Skeletal muscle satellite cell (primary cell): ENCODE measurements at regions not wholly inside any gene's neighbourhood (a gene's known extent, or its start where the extent isn't known, plus 50 kb on each side); places are given as distances from the start of the nearest gene placed in this dataset.
A peak's percentile ranks its signal among the peaks of the same experiment; 100 is the strongest.
"Not testable (repeated sequence)": the region's sequence is repeated elsewhere in the genome, so short reads cannot be mapped to it uniquely, and the experiment has no call there.

ENCODE experiments used
- H3K27me3 ChIP-seq: 2 replicates; pipeline ENCODE4 v1.7.0; 2013; ENCODE audit warnings: low read length; ENCODE audit not compliant: control insufficient read depth, insufficient read depth
- H3K36me3 ChIP-seq: 2 replicates; pipeline ENCODE4 v1.7.0; 2013; ENCODE audit warnings: mild to moderate bottlenecking, control low read depth, low read length; ENCODE audit not compliant: insufficient read depth
- H3K4me1 ChIP-seq: 2 replicates; pipeline ENCODE4 v1.7.0; 2013; ENCODE audit warnings: low read length; ENCODE audit not compliant: control insufficient read depth, insufficient read depth
- H3K4me2 ChIP-seq: 2 replicates; pipeline ENCODE4 v1.7.0; 2013; ENCODE audit warnings: mild to moderate bottlenecking, low read length
- H3K4me3 ChIP-seq: 2 replicates; pipeline ENCODE4 v1.7.0; 2013; ENCODE audit warnings: low read length
- H3K9ac ChIP-seq: 2 replicates; pipeline ENCODE4 v1.7.0; 2013; ENCODE audit warnings: mild to moderate bottlenecking, low read depth, low read length, moderate library complexity
- H3K9me3 ChIP-seq: replicated peaks from 2 replicates; pipeline ENCODE4 v1.7.0; 2013; ENCODE audit warnings: mild to moderate bottlenecking, control low read depth, low read length

DNA sequence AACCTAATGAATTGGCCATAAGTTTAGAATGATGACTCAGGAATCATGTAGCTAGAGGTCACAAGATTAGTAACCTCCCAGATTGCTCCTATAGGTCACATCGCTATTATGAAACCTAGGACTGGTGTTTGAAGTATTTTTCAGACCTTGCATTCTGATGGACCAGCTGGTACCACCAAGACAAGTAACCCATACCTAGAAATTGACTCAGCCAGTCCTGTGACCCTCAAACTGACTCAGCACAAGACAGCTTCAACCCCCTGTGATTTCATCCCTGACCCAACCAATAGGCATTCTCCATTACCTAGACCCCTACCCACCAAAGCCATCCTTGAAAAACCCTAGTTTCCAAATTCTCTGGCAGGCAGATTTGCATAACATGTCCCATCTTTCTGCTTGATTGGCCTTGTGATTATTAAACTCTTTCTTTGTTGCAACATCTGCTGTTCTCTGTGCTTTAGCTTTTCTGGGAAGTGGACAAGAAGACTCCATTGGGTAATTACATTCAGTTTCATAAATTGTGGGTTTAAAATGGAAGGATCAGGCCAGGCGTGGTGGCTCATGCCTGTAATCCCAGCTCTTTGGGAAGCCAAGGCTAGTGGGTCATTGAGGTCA is 254.9 kb downstream of the IRS1 start:
- H3K36me3 ChIP-seq: no peaks in the 10 kb centered on the region
- H3K4me3 ChIP-seq: no peak overlapping the region
- no peaks in the 10 kb centered on the region for H3K27me3 ChIP-seq
- H3K4me1 ChIP-seq: peaks cover 7% of the 10 kb centered on the region
- H3K9me3 ChIP-seq: no peaks in the 10 kb centered on the region
- no peak overlapping the region for H3K4me2 ChIP-seq
- H3K9ac ChIP-seq: no peak overlapping the region

DNA sequence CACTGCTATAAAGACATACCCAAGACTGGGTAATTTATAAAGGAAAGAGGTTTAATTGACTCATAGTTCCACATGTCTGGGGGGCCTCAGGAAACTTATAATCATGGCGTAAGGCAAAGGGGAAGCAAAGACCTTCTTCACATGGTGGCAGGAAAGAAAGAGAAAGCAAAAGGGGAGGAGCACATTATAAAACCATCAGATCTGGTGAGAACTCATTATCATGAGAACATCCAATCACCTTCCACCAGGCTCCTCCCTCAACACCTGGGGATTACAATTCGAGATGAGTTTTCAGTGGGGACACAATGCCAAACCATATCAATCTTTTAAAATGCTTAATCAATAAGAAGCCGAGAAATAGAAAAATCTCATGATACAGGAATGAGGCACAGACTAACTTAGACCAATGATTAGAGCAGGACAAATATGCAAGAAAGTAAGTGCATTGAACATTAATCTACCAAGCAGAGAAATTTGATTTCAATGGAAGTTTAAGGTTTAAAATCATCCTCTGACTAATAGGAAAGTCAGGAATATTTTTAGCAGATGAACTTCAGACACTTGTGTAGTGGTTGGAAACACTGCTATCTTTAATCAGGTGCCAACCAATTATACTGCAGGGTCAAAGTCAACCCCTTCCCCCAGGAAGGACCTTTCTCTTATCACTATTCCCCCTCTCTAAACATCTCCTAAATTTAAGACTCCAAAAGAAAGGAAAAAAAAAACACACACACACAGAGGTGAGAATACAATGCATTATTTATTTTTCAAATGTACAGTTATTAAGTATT is 259.2 kb downstream of the IRS1 start:
- Histone ChIP-seq H3K4me2 (no peak overlapping the region), H3K4me3 (no peak overlapping the region), H3K9me3 (no peaks in the 10 kb centered on the region), H3K36me3 (no peaks in the 10 kb centered on the region), H3K9ac (no peak overlapping the region), H3K4me1 (no peaks in the 10 kb centered on the region), H3K27me3 (no peaks in the 10 kb centered on the region)

DNA sequence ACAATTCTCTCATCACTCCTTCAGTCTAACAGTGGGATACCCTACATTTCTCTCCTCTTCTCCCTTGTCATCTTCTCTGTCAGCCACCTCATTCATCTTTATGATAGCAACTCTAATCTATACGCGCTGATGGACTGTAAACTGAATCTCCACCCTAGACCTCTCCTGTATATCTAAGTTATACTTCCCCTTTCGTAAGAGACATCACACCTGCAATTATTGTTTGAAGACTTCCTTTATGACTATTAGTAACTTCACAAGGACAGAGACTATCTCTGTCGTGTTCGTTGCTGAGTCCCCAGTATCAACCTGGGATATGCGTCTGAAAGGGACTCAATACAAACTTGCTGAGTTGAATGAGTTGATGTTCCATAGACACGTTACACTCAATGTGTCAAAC is 263.2 kb downstream of the IRS1 start:
- Histone ChIP-seq H3K9ac (no peak overlapping the region), H3K4me2 (no peak overlapping the region), H3K9me3 (no peaks in the 10 kb centered on the region), H3K27me3 (no peaks in the 10 kb centered on the region), H3K4me3 (no peak overlapping the region), H3K36me3 (no peaks in the 10 kb centered on the region), H3K4me1 (no peaks in the 10 kb centered on the region)

DNA sequence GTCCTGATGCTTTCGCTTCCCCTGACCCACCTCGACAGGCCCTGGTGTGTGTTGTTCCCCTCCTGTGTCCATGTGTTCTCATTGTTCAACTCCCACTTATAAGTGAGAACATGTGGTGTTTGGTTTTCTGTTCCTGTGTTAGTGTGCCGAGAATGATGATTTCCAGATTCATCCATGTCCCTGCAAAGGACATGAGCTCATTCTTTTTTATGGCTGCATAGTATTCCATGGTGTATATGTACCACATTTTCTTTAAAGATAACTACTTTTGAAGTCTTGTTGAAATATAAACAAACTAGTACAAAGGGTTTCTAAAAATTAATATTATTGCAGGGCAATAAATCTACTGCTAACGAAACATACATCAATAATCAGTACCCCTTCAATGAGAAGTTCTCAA is 266.6 kb downstream of the IRS1 start:
- not testable (repeated sequence) for H3K27me3 ChIP-seq, H3K4me1 ChIP-seq, H3K4me2 ChIP-seq, H3K4me3 ChIP-seq, H3K36me3 ChIP-seq, H3K9ac ChIP-seq, H3K9me3 ChIP-seq

DNA sequence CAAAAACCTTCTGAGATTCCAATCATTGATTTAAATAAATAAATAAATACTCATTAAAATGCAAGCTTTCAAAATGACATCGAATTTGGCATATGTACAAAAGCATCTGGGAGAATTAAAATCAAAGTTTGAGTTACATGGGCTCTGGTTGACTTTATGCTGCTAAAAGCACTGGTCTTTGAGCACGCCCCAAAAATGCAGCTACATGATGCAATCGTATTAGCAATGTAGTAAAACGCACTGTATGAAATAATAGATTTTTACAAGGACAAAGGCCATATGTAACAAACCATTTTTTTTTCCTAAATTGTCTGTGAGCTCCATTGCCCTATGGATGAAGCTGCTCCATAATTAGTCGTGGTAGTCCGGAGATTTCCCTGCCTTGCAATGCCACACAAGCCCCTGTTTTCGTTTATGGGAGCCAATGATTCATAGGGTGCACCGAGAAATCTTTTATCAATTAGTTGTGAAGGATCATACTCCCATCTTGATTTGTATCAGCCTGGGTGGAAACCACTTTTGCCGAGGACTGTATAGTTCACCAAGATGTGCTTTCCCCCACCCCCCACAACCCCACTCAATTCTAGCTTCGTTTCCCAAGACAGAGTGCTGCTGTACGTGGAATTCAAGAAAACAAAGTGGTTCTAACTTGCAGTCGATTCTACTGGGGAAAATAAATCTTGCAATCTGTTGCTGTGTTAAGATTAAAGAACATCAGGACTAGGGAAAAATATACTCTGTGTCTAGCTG is 268.4 kb downstream of the IRS1 start:
- Histone ChIP-seq H3K4me3 (no peak overlapping the region), H3K36me3 (no peaks in the 10 kb centered on the region), H3K4me1 (peaks cover 9% of the 10 kb centered on the region), H3K9ac (no peak overlapping the region), H3K27me3 (no peaks in the 10 kb centered on the region), H3K4me2 (no peak overlapping the region), H3K9me3 (no peaks in the 10 kb centered on the region)

DNA sequence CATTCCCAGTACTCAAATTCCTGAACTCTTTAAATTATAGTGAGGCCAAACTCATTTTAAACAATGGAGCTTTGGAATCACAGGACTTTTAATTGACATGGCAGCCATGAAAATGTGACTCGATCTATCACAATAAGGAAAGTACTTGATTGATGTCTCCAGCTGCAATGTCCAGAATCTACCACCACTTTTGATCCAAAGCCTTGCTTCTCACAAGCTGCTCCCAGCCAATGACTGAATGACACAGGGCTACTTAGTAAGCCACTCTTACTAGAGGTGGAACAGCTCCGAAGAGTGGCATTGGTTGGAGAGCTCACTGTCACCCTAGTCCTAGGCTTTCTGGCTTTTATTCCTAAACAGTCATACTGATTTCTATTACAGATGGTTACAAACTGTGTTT is 270.1 kb downstream of the IRS1 start:
- H3K9me3 ChIP-seq: no peaks in the 10 kb centered on the region
- H3K4me1 ChIP-seq: peaks cover 18% of the 10 kb centered on the region
- H3K36me3 ChIP-seq: no peaks in the 10 kb centered on the region
- no peak overlapping the region for H3K9ac ChIP-seq
- no peak overlapping the region for H3K4me3 ChIP-seq
- H3K4me2 ChIP-seq: no peak overlapping the region
- no peaks in the 10 kb centered on the region for H3K27me3 ChIP-seq

DNA sequence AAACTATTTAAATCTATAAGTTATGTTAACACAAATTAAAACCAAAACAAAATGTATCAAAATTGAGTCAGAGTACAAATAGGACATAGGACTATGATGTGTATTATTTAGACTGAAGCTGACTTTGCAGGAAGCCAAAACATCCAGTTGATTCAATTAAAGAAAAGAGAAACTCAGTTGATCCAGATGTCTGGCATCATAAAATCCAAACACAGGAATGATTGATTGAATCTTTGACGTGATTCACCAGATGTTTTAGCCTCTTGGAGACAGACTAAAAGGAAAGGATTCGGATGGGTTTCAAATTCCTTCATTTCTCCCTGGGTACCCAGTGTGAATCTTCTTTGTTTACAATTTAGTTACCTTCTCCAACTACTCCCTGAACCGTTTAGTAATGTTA is 272.9 kb downstream of the IRS1 start:
- H3K4me1 ChIP-seq: peaks cover 25% of the 10 kb centered on the region
- no peaks in the 10 kb centered on the region for H3K36me3 ChIP-seq
- H3K27me3 ChIP-seq: no peaks in the 10 kb centered on the region

DNA sequence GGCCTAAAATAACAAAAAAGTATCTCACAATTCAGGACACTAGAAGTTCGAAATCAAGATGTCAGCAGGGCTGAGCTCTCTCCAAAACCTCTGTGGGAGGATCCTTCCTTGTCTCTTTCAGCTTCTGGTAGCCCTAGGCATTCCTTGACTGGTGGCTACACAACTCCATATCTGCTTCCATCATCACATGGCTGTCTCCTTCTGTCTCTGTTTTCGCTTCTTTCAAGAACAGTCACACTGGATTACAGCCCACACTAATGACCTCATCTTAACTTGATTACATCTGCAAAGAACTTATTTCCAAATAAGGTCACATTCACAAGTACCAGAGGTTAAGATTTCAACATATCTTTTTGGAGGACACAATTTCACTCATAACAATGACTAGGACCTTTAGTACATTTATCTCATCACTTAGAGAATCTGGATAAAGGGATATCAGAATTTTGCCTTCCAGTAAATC is 275.2 kb downstream of the IRS1 start:
- Histone ChIP-seq H3K9ac (peak overlapping the region; percentile 55), H3K27me3 (no peaks in the 10 kb centered on the region), H3K36me3 (no peaks in the 10 kb centered on the region), H3K4me1 (peaks cover 25% of the 10 kb centered on the region), H3K4me2 (no peak overlapping the region), H3K4me3 (no peak overlapping the region), H3K9me3 (peaks cover 6% of the 10 kb centered on the region)

More for the DNA sequence above, 272.9 kb downstream of the IRS1 start:
- no peaks in the 10 kb centered on the region for H3K9me3 ChIP-seq
- no peak overlapping the region for H3K4me2 ChIP-seq
- H3K9ac ChIP-seq: peak overlapping the region; percentile 22
- H3K4me3 ChIP-seq: no peak overlapping the region

DNA sequence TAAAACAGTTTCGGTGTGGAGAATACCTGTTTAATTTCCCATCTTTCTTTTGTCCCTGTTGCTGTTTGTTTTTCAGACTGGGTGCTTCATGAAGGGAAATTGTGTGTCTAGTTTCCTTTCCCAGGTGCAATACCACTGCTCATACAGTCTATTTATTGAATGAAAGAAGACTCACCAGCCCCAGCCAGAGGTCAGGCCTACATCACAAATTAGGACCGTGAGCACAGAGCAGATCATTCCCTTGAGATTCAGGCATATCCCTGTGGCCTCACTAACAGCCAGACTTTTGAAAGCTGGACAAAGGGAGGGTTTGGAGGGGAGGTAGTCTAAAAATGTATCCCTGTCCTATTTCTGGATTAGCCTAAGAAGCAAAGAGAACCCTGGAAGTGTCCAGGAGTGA is 278.9 kb downstream of the IRS1 start:
- H3K4me1 ChIP-seq: peaks cover 19% of the 10 kb centered on the region
- H3K4me2 ChIP-seq: no peak overlapping the region
- H3K9ac ChIP-seq: no peak overlapping the region
- peaks cover 6% of the 10 kb centered on the region for H3K9me3 ChIP-seq
- H3K27me3 ChIP-seq: no peaks in the 10 kb centered on the region
- no peaks in the 10 kb centered on the region for H3K36me3 ChIP-seq
- H3K4me3 ChIP-seq: no peak overlapping the region

DNA sequence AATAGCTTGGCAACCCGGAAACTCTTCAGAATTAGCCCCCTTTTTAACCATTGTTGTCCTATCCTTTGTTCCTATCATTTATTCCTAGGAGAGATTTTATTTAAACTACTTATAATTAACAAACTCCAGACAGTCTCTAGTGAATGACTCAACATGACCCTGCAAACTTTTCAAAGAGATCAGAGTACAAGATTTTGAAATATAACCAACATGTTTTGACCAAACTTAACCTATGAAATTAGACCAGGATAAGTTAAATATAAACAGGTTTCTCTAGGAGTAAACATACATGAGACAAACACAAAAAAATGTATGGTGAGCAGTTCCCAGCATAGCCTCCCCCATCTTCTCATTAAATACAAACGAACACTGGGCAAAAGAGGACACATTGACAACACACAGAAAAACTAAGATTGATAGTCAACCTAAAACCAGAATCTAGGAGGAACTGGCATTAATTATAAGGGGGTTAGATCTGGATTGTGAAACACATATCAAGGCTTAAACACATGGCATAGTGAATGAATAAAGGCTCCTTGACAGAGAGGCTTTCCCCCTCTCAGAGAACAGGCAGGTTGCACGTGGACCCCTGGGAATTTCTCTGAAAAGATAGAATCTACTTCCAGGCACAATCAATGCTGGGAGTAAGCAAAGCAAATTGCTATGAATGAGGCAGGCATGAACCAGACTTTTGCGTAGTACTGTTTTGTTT is 284.1 kb downstream of the IRS1 start:
- Histone ChIP-seq H3K36me3 (no peaks in the 10 kb centered on the region), H3K4me2 (peak overlapping the region; percentile 17), H3K9ac (peak overlapping the region; percentile 12), H3K4me1 (peaks cover 20% of the 10 kb centered on the region), H3K9me3 (no peaks in the 10 kb centered on the region), H3K27me3 (no peaks in the 10 kb centered on the region), H3K4me3 (no peak overlapping the region)

DNA sequence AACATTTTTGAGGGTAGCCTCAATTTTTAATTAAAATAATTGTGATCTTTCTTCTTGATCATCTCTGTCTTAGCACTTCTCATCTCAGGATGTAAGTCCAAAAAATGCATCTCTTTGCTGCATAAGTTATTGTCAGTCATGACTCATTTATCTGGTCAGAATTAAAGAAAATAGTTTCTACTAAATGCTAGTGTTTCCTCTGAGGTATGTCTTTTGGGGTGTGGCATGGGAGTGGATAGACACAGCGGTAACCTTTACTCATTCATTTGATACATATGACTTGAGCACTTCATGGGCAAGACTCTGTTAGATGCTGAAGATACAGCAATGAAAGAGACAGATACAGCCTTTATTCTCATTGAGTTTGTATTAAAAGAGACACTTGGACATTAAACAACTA is 284.7 kb downstream of the IRS1 start:
- H3K4me1 ChIP-seq: peaks cover 20% of the 10 kb centered on the region
- peak overlapping the region; percentile 12 for H3K9ac ChIP-seq
- no peaks in the 10 kb centered on the region for H3K9me3 ChIP-seq
- H3K36me3 ChIP-seq: no peaks in the 10 kb centered on the region
- no peaks in the 10 kb centered on the region for H3K27me3 ChIP-seq
- H3K4me3 ChIP-seq: no peak overlapping the region
- H3K4me2 ChIP-seq: peak overlapping the region; percentile 17
